HUES6 (cell line): ENCODE measurements at regions not wholly inside any gene's neighbourhood (a gene's known extent, or its start where the extent isn't known, plus 50 kb on each side); places are given as distances from the start of the nearest gene placed in this dataset.
A peak's percentile ranks its signal among the peaks of the same experiment; 100 is the strongest.

Experiments used
- H3K27ac ChIP-seq: 2 replicates; pipeline ENCODE4 v1.7.0; 2013; ENCODE audit warnings: low read depth, mild to moderate bottlenecking, low read length, inconsistent platforms
- H3K27me3 ChIP-seq: 2 replicates; pipeline ENCODE4 v1.6.1; 2013; ENCODE audit warnings: low read length; ENCODE audit not compliant: control insufficient read depth, insufficient read depth
- H3K36me3 ChIP-seq: 2 replicates; pipeline ENCODE4 v1.6.1; 2013; ENCODE audit warnings: low read length; ENCODE audit not compliant: control insufficient read depth, insufficient read depth
- H3K4me1 ChIP-seq: 2 replicates; pipeline ENCODE4 v1.6.1; 2013; ENCODE audit warnings: low read length; ENCODE audit not compliant: control insufficient read depth, insufficient read depth
- H3K4me3 ChIP-seq: 2 replicates; pipeline ENCODE4 v1.5.1; 2013; ENCODE audit warnings: low read depth, low read length
- H3K9ac ChIP-seq: one replicate; pipeline ENCODE4 v1.6.1; 2013; ENCODE audit warnings: mild to moderate bottlenecking, low read length
- H3K9me3 ChIP-seq: 2 replicates; pipeline ENCODE4 v1.6.1; 2013; ENCODE audit warnings: low read depth, low read length; ENCODE audit not compliant: control insufficient read depth, insufficient read depth

DNA sequence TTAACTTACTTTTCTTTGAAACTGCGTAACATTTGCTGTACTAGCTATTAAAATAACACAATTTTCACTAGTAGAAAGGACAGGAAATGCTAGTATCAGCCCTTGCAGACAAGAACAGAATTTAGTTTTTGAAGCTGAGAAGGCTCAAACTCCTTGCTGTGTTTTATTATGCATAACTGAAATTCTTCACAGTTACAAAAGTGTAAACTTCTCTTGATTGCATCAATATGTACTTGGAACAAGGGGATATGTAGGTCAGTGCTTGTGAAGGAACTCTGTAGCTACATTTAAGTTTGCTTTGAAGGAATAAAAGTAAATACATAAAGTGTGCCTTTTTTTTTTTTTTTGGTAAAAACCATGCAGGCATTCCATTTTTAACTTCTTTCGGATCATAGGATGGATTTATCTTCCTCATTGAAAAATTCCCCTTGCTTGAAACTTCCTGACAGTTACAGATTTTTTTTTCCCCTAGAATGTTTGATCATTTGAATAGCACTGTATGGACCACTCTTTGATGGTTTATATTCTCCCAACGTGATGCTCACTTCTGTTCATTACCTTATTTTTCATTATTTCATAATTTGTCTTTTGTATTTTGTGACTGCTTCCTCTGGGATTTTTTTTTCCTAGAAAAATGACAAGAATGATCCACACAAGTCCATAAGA lies 94.9 kb upstream of the DAB2 start:
- Histone ChIP-seq H3K4me1 (peaks cover 11% of the 10 kb centered on the region), H3K27me3 (no peaks in the 10 kb centered on the region), H3K9me3 (no peaks in the 10 kb centered on the region), H3K27ac (no peak overlapping the region), H3K9ac (no peak overlapping the region), H3K4me3 (no peak overlapping the region), H3K36me3 (no peaks in the 10 kb centered on the region)

GRCh38 chr5:39519079-39519478 lies 94.3 kb upstream of the DAB2 start:
- no peak overlapping the region for H3K4me3 ChIP-seq
- H3K9me3 ChIP-seq: no peaks in the 10 kb centered on the region
- H3K27ac ChIP-seq: no peak overlapping the region
- no peak overlapping the region for H3K9ac ChIP-seq
- H3K4me1 ChIP-seq: peaks cover 11% of the 10 kb centered on the region
- no peaks in the 10 kb centered on the region for H3K27me3 ChIP-seq
- H3K36me3 ChIP-seq: no peaks in the 10 kb centered on the region

GRCh38 chr5:39518516-39518915 lies 93.7 kb upstream of the DAB2 start:
- Histone ChIP-seq H3K4me1 (peaks cover 11% of the 10 kb centered on the region), H3K27me3 (no peaks in the 10 kb centered on the region), H3K9me3 (no peaks in the 10 kb centered on the region), H3K36me3 (no peaks in the 10 kb centered on the region), H3K9ac (no peak overlapping the region), H3K27ac (no peak overlapping the region), H3K4me3 (no peak overlapping the region)

DNA sequence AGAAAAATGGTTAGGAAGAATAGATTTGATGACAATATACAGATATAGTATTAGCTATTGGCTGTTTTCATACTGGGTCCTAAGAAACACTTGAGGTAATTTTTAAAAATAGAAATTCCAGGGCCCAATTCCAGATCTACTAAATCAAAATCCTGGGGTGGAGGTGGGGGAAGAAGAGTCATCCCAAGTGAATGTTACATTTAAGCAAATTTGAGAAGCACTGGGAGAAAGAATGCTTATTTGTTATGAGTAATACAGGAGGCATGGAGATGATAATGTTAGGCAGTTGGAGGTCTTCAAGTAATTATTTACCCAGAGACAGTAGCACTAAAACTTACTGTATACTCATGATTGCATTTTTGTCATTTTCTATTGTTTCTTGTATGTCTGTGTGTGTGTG lies 93.0 kb upstream of the DAB2 start:
- no peak overlapping the region for H3K4me3 ChIP-seq
- H3K27ac ChIP-seq: peak overlapping the region; percentile 46; the same call in 1 of the 2 replicates
- H3K9me3 ChIP-seq: no peaks in the 10 kb centered on the region
- H3K36me3 ChIP-seq: no peaks in the 10 kb centered on the region
- H3K4me1 ChIP-seq: peaks cover 11% of the 10 kb centered on the region
- H3K9ac ChIP-seq: no peak overlapping the region
- no peaks in the 10 kb centered on the region for H3K27me3 ChIP-seq

GRCh38 chr5:39515881-39516280 lies 91.1 kb upstream of the DAB2 start:
- no peaks in the 10 kb centered on the region for H3K36me3 ChIP-seq
- H3K9me3 ChIP-seq: no peaks in the 10 kb centered on the region
- H3K9ac ChIP-seq: no peak overlapping the region
- peaks cover 11% of the 10 kb centered on the region for H3K4me1 ChIP-seq
- H3K4me3 ChIP-seq: no peak overlapping the region
- H3K27me3 ChIP-seq: no peaks in the 10 kb centered on the region
- no peak overlapping the region for H3K27ac ChIP-seq

- H3K9me3 ChIP-seq: no peaks in the 10 kb centered on the region
- no peak overlapping the region for H3K27ac ChIP-seq
- peaks cover 6% of the 10 kb centered on the region for H3K4me1 ChIP-seq
- H3K36me3 ChIP-seq: no peaks in the 10 kb centered on the region
- no peaks in the 10 kb centered on the region for H3K27me3 ChIP-seq
- H3K4me3 ChIP-seq: no peak overlapping the region
- H3K9ac ChIP-seq: no peak overlapping the region
Observed at GRCh38 chr5:39513236-39513635, 88.5 kb upstream of the DAB2 start.

DNA sequence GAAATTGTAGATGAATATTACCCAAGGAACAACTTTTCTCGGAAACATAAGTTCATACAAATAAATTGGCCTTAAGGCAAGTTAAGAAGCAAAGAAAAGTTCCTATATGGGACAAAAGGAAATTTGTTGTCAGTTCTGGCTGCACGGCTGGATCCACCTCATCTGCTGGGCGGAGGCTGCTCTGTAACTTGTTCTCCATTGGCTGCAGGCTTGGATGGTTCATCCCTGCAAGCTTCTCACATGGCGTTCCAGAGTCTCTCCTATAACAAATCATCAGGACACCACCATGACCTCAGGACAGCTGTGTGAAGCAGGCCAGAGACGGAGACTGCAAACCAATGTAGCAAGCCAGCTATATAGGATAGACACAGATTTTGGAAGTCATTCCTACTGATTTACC lies 81.4 kb upstream of the DAB2 start:
- no peak overlapping the region for H3K9ac ChIP-seq
- no peak overlapping the region for H3K4me3 ChIP-seq
- H3K36me3 ChIP-seq: no peaks in the 10 kb centered on the region
- no peaks in the 10 kb centered on the region for H3K9me3 ChIP-seq
- H3K27me3 ChIP-seq: no peaks in the 10 kb centered on the region
- H3K27ac ChIP-seq: no peak overlapping the region
- peaks cover 3% of the 10 kb centered on the region; the same call in 1 of the 2 replicates for H3K4me1 ChIP-seq

- H3K36me3 ChIP-seq: no peaks in the 10 kb centered on the region
- no peaks in the 10 kb centered on the region for H3K27me3 ChIP-seq
- no peaks in the 10 kb centered on the region for H3K9me3 ChIP-seq
- H3K27ac ChIP-seq: no peak overlapping the region
- H3K4me3 ChIP-seq: no peak overlapping the region
- peaks cover 3% of the 10 kb centered on the region; the same call in 1 of the 2 replicates for H3K4me1 ChIP-seq
- no peak overlapping the region for H3K9ac ChIP-seq
Observed at GRCh38 chr5:39505791-39506190, 81.0 kb upstream of the DAB2 start.

DNA sequence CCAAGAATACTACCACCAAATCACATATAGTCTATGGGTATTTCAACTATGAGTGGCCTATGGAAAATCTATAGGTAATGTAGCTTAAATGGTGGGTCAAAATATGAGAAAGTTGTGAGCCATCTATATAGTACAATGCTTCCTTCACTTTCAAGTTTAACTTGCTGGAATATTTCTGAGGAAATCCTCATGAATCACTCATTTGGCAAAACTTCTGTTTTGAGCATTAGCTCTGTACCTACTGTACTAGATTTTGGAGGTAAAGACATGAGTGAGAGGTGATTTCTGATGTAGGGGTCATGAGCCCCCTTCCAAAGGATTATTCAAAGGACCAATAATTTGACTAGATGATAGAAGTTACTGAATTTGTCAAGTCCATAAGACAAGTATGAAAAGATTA lies 80.6 kb upstream of the DAB2 start:
- peaks cover 3% of the 10 kb centered on the region; the same call in 1 of the 2 replicates for H3K4me1 ChIP-seq

GRCh38 chr5:39503155-39503554 lies 78.4 kb upstream of the DAB2 start:
- H3K27ac ChIP-seq: no peak overlapping the region
- no peaks in the 10 kb centered on the region for H3K27me3 ChIP-seq
- H3K4me3 ChIP-seq: no peak overlapping the region
- H3K9ac ChIP-seq: no peak overlapping the region
- H3K36me3 ChIP-seq: no peaks in the 10 kb centered on the region
- H3K9me3 ChIP-seq: no peaks in the 10 kb centered on the region
- peaks cover 3% of the 10 kb centered on the region; the same call in 1 of the 2 replicates for H3K4me1 ChIP-seq

More for the DNA sequence above, 80.6 kb upstream of the DAB2 start:
- H3K9ac ChIP-seq: no peak overlapping the region
- H3K9me3 ChIP-seq: no peaks in the 10 kb centered on the region
- no peaks in the 10 kb centered on the region for H3K36me3 ChIP-seq
- no peak overlapping the region for H3K27ac ChIP-seq
- no peak overlapping the region for H3K4me3 ChIP-seq
- no peaks in the 10 kb centered on the region for H3K27me3 ChIP-seq

DNA sequence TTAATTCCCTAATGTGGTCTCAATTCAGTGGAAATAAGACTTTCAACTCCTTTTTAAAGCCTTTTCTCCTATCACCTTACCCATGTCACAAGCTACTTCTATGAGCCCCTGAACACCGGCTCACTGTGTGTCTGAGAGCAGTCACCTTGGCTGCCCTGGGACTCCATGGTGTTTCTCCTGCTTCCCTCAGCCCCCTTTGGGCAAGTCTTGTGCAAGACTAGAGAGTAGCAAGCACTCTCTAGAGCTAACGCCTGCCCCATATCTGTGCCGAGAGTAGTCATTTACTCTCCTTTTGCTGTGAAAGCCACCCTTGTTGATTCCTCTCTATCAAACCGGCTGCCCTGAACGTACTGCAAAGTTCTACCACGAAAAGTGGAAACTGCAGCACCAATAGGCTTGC lies 77.9 kb upstream of the DAB2 start:
- Histone ChIP-seq H3K9me3 (no peaks in the 10 kb centered on the region), H3K4me1 (peaks cover 3% of the 10 kb centered on the region; the same call in 1 of the 2 replicates), H3K36me3 (no peaks in the 10 kb centered on the region), H3K9ac (no peak overlapping the region), H3K27me3 (no peaks in the 10 kb centered on the region), H3K4me3 (no peak overlapping the region), H3K27ac (no peak overlapping the region)
